ENCODE measurements at regions not wholly inside any gene's neighbourhood (a gene's known extent, or its start where the extent isn't known, plus 50 kb on each side); places are given as distances from the start of the nearest gene placed in this dataset.

DNA sequence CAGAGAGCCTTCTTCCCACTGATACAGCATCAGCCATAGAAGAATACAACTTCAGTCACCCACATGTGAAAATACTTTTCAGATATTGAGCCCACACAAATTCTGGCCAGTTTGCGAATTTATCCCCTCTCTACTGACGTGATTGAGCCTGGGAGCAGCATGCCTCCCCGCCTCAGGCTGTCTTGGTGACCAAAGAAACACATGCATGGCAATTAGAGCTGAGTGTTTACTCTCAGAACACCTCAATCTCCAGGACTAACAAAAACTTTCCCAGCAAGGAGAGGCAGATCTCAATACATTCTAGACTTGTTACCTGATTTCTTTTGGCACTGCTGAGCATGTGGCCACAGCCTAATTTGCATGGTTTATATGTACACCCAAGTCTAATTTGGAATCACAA is 122.5 kb downstream of the TMEM26 start:
- no peak overlapping the region for H3K4me3 ChIP-seq (ENCODE audit: low read depth, low read length)
- TF ChIP-seq, protein P1, sequence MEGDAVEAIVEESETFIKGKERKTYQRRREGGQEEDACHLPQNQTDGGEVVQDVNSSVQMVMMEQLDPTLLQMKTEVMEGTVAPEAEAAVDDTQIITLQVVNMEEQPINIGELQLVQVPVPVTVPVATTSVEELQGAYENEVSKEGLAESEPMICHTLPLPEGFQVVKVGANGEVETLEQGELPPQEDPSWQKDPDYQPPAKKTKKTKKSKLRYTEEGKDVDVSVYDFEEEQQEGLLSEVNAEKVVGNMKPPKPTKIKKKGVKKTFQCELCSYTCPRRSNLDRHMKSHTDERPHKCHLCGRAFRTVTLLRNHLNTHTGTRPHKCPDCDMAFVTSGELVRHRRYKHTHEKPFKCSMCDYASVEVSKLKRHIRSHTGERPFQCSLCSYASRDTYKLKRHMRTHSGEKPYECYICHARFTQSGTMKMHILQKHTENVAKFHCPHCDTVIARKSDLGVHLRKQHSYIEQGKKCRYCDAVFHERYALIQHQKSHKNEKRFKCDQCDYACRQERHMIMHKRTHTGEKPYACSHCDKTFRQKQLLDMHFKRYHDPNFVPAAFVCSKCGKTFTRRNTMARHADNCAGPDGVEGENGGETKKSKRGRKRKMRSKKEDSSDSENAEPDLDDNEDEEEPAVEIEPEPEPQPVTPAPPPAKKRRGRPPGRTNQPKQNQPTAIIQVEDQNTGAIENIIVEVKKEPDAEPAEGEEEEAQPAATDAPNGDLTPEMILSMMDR (IDR thresholded peaks at IDR 0.05; ENCODE audit: borderline replicate concordance, insufficient read depth, low read depth, low read length), result no peak

DNA sequence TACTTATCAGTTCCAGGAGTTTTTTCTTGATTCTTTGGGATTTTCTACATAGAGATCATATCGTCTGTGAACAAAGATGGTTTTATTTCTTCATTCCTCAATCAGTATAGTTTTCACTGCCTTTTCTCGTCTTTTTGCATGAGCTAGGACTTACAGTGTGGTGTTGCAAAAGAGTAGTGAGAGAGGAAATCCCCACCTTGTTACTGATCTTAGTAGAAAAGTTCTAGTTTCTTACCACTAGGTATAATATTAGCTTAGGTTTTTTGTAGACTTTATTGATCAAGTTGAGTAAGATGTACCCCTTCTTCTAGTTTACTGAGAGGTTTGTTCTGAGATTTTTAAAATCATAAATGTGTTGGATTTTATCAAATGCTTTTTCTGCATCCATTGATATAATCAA is 123.3 kb downstream of the TMEM26 start:
- TF ChIP-seq, protein P1 (IDR thresholded peaks at IDR 0.05; ENCODE audit: borderline replicate concordance, insufficient read depth, low read depth, low read length), result no peak

DNA sequence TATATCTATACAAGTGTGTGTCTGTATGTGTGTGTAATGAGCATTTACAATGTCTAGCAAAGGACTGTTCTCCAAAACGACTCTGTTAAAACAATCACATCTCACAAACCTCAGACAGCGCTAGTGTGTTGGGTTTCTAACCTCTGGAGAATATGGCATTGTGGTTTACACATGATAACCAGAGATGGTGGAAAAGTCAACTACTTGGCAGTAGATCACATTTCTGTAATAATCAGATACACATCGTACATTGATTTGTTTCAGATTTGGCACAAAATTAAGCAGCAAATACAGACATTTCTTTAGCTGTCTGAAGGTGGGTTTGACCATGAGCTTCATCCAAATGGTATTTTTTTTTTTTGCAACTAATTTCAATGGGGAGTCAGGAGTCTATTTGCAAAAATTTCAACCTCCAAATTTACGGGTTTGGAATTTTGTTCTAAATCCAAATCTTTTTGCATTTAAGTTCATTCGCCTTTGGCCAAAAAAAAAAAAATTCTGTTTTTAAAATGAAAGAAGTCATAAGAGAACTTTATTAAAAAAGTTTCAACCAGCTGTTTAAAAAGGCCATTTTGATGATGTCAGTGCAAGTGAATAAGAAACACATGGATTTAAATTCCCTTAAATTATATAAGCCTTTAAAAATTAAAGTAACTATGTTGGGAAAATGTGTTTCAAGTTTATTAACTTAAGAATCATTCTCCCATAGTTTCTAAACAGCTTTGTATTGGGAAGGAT is 127.8 kb downstream of the TMEM26 start:
- TF ChIP-seq, protein P1 (IDR thresholded peaks at IDR 0.05; ENCODE audit: borderline replicate concordance, insufficient read depth, low read depth, low read length), result no peak
- no peak overlapping the region for H3K4me3 ChIP-seq (ENCODE audit: low read depth, low read length)

More for the DNA sequence above, 123.3 kb downstream of the TMEM26 start:
- H3K4me3 ChIP-seq (ENCODE audit: low read depth, low read length), result no peak overlapping the region

DNA sequence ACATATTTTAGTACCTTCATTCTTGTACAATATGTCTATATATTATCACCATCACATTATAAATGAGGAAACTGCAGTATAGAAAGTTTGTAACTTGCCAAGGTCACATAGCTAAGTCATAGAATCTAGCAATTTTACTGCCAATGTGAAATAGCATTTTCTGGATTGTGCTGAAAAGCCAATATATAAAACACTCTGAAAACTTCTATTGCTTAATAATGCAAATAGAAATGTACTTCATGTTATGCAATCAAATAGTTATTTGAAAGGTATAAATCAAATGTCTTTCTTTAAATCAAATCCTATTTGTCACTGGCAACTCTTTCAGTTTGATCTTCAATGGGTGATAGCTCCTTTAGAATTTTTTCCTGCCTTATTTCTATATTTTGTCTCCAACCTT is 129.5 kb downstream of the TMEM26 start:
- TF ChIP-seq, protein P1 (IDR thresholded peaks at IDR 0.05; ENCODE audit: borderline replicate concordance, insufficient read depth, low read depth, low read length), result no peak
- no peak overlapping the region for H3K4me3 ChIP-seq (ENCODE audit: low read depth, low read length)

DNA sequence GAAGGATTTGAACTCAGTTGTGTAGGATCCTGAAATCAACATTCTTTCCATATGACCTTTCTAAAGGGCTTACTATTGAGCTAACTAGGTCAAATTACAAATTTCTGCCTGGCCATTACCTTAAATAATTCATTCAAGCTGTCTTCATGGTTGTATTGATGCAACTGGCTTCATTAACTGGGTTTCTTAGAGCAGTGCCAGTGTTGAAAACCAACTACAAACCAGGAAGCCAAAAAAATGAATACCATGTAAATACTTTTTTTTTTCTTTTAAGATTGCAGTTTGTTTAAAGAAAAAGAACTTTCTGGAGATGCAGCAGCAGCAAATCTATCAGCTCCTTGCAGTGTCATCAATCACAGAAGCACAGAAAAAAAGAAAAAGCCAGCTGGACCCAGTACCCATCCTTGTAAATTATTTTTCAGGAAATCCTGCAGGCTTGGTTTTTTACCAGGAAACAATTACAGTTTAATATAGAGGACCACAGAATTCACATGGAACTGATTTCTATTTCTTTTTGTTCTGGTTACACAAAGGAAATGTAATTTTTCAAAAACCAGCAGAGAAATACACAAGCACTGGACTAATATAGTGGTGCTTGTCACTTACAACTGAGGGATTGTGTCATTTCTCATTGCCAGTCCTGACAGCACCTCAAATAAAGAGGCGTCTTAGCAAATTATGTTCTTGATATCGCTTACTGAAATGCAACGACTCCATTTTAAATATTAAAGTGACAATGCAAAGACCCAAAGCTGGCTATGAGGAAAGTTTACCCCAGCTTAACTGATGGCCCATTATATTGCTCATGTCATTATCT is 131.9 kb downstream of the TMEM26 start:
- TF ChIP-seq, protein P1 (IDR thresholded peaks at IDR 0.05; ENCODE audit: borderline replicate concordance, insufficient read depth, low read depth, low read length), result no peak
- no peak overlapping the region for H3K4me3 ChIP-seq (ENCODE audit: low read depth, low read length)

DNA sequence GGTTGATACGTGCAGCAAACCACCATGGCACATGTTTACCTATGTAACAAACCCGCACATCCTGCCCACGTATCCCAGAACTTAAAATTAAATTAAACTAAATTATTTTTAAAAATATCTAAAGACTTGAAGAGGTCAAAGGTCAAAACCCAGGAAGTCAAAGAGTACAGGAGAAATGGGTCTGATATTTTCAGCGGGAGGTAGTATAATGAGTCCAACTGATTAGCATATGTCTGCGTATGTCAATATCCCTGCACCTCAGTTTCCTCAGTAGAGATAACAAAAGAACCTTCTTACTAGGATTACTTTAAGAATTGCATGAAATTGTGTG is 133.0 kb downstream of the TMEM26 start:
- TF ChIP-seq, protein P1 (IDR thresholded peaks at IDR 0.05; ENCODE audit: borderline replicate concordance, insufficient read depth, low read depth, low read length), result no peak
- no peak overlapping the region for H3K4me3 ChIP-seq (ENCODE audit: low read depth, low read length)

All from GM12875 (cell line).